Endothelial cell of umbilical vein (primary cell): ENCODE measurements at regions not wholly inside any gene's neighbourhood (a gene's known extent, or its start where the extent isn't known, plus 50 kb on each side); places are given as distances from the start of the nearest gene placed in this dataset.

ENCODE experiments used
- BruUV-seq: library from RNA; stranded (reverse); fragments of 400-500 nt; replicated peaks from 2 replicates; lab custom pipeline; 2021; lab: Mats Ljungman, UMichigan
- CTCF ChIA-PET: fragments of 300-600, 350-600 bp; sonication (Branson Sonifier 250); formaldehyde crosslinking; loops from one replicate; lab custom pipeline; 2021; ENCODE audit warnings: antibody characterized with exemption, inconsistent platforms; lab: Charles Lee
- POLR2A ChIA-PET: fragments of 300-600, 350-600 bp; sonication (Branson Sonifier 250); formaldehyde crosslinking; loops from one replicate; lab custom pipeline; 2021; ENCODE audit warnings: antibody characterized with exemption, inconsistent platforms; lab: Charles Lee
- DNase-seq: peaks from one replicate; pipeline ENCODE4 v3.0.0-alpha.2; 2011; ENCODE audit warnings: low read depth, low spot score
- FAIRE-seq: peaks from 2 replicates; lab custom pipeline; 2011; peaks lifted over from hg19 to GRCh38; lab: Jason Lieb, UNC
- H2AFZ ChIP-seq: 2 replicates; pipeline ENCODE4 v1.6.0; 2012; ENCODE audit warnings: low read depth, low read length, control low read depth, inconsistent platforms
- H3K27ac ChIP-seq: 2 replicates; pipeline ENCODE4 v1.5.1; 2011; ENCODE audit warnings: low read depth, mild to moderate bottlenecking, control low read depth, low read length, moderate library complexity; ENCODE audit not compliant: insufficient read depth
- H3K27me3 ChIP-seq, 2 experiments: 2 replicates each; pipeline versions ENCODE4 v1.6.0 to v1.6.1; 2011; ENCODE audit warnings: low read length in 2 of 2, mixed read lengths in 1 of 2; ENCODE audit not compliant: control insufficient read depth in 2 of 2, insufficient read depth in 2 of 2
- H3K36me3 ChIP-seq, 2 experiments: 2 replicates in 1 of 2; 3 replicates in 1 of 2; pipeline ENCODE4 v1.5.1; 2011; ENCODE audit warnings: low read length in 2 of 2, mild to moderate bottlenecking in 1 of 2, moderate library complexity in 1 of 2; ENCODE audit not compliant: control insufficient read depth in 2 of 2, insufficient read depth in 2 of 2; ENCODE audit errors: extremely low read depth in 1 of 2
- H3K4me1 ChIP-seq: 3 replicates; pipeline ENCODE4 v1.5.1; 2011; ENCODE audit warnings: mild to moderate bottlenecking, low read length; ENCODE audit not compliant: control insufficient read depth, insufficient read depth; ENCODE audit errors: extremely low read depth
- H3K4me2 ChIP-seq: 2 replicates; pipeline ENCODE4 v1.6.1; 2011; ENCODE audit warnings: low read length, control low read depth, mixed read lengths; ENCODE audit not compliant: insufficient read depth
- H3K4me3 ChIP-seq, 3 experiments: fragments of 200-600 bp in 1 of 3; sonication (generic), shearing (Covaris generic) in 1 of 3; replicated peaks in 1 of 3; 2 replicates each; pipeline ENCODE4 v1.5.1; 2011 to 2016; ENCODE audit warnings: control low read depth in 3 of 3, low read length in 3 of 3, mild to moderate bottlenecking in 2 of 3, inconsistent platforms in 1 of 3, low read depth in 1 of 3, moderate library complexity in 1 of 3; ENCODE audit not compliant: insufficient read depth in 1 of 3
- H3K79me2 ChIP-seq: 2 replicates; pipeline ENCODE4 v1.6.0; 2012; ENCODE audit warnings: low read length, inconsistent platforms; ENCODE audit not compliant: control insufficient read depth, insufficient read depth
- H3K9ac ChIP-seq: replicated peaks from 2 replicates; pipeline ENCODE3; 2011; ENCODE audit warnings: low read length, control low read depth; ENCODE audit not compliant: insufficient read depth; ENCODE audit errors: extremely low read depth
- H3K9me1 ChIP-seq: replicated peaks from 3 replicates; pipeline ENCODE4 v1.6.0; 2011; ENCODE audit warnings: mild to moderate bottlenecking, low read length; ENCODE audit not compliant: control insufficient read depth, insufficient read depth; ENCODE audit errors: extremely low read depth
- H3K9me3 ChIP-seq: replicated peaks from 2 replicates; pipeline ENCODE4 v1.5.1; 2012; ENCODE audit warnings: low read length, inconsistent platforms; ENCODE audit not compliant: control insufficient read depth, insufficient read depth
- H4K20me1 ChIP-seq: replicated peaks from 2 replicates; pipeline ENCODE3; 2011; ENCODE audit warnings: mild to moderate bottlenecking, low read length; ENCODE audit not compliant: control insufficient read depth, insufficient read depth; ENCODE audit errors: extremely low read depth
- CTCF ChIP-seq, 2 donors: IDR thresholded peaks; 1 replicate in 1 of 2; 2 replicates in 1 of 2; pipeline ENCODE4 v1.5.1; 2011; ENCODE audit warnings: low read length in 2 of 2, mild to moderate bottlenecking in 2 of 2, moderate library complexity in 2 of 2, control low read depth in 1 of 2, inconsistent platforms in 1 of 2, low read depth in 1 of 2; ENCODE audit not compliant: insufficient read depth in 1 of 2; ENCODE audit errors: extremely low read depth in 1 of 2
- EZH2 ChIP-seq: IDR thresholded peaks from 2 replicates; pipeline ENCODE4 v1.6.1; 2012; ENCODE audit warnings: borderline replicate concordance, low read depth, mild to moderate bottlenecking, moderate library complexity, low read length, inconsistent platforms; ENCODE audit not compliant: severe bottlenecking
- FOS ChIP-seq: IDR thresholded peaks from 2 replicates; pipeline ENCODE4 v1.6.1; 2011; ENCODE audit warnings: mild to moderate bottlenecking, low read length, moderate library complexity, borderline replicate concordance; ENCODE audit not compliant: insufficient read depth
- GATA2 ChIP-seq: IDR thresholded peaks from 2 replicates; pipeline ENCODE4 v1.7.0; 2011; ENCODE audit warnings: low read depth, mild to moderate bottlenecking, moderate library complexity, mixed read lengths, low read length; ENCODE audit not compliant: insufficient read length, insufficient read depth
- JUN ChIP-seq: IDR thresholded peaks from 2 replicates; pipeline ENCODE4 v1.6.1; 2011; ENCODE audit warnings: borderline replicate concordance, low read depth; ENCODE audit not compliant: insufficient read length, insufficient read depth
- MAX ChIP-seq: IDR thresholded peaks from 2 replicates; pipeline ENCODE4 v1.6.1; 2011; ENCODE audit not compliant: insufficient read depth, insufficient read length
- POLR2A ChIP-seq: IDR thresholded peaks from 2 replicates; pipeline ENCODE4 v1.6.1; 2012; ENCODE audit warnings: low read depth, mild to moderate bottlenecking, control low read depth, low read length
- POLR2AphosphoS5 ChIP-seq: IDR thresholded peaks from 2 replicates; pipeline ENCODE4 v1.6.1; 2012; ENCODE audit warnings: low read depth, mild to moderate bottlenecking, control low read depth, low read length, moderate library complexity; ENCODE audit not compliant: insufficient read depth
- dilution Hi-C: fragments of 300-500 bp; cut with MboI; formaldehyde crosslinking; loops from one replicate; pipeline ENCODE4 v1.15.0; 2019; ENCODE audit warnings: low sequenced_read_pairs; ENCODE audit not compliant: extremely low pct_ligation_motif_present
- intact Hi-C: fragments of 100-400 bp; cut with micrococcal nuclease; formaldehyde crosslinking; loops from one replicate; pipeline ENCODE4 v1.10.0; 2022

- Histone ChIP-seq H3K9me3 (no peaks in the 10 kb centered on the region), H4K20me1 (no peaks in the 10 kb centered on the region), H3K36me3 (no peaks in the 10 kb centered on the region), H3K9ac (no peak overlapping the region), H3K27me3 (no peaks in the 10 kb centered on the region), H3K79me2 (no peaks in the 10 kb centered on the region), H3K4me3 (no peak overlapping the region), H3K9me1 (no peaks in the 10 kb centered on the region), H3K4me2 (no peak overlapping the region), H3K27ac (no peak overlapping the region), H3K4me1 (peaks cover 6% of the 10 kb centered on the region), H2AFZ (no peak overlapping the region)
- intact Hi-C loops (loop anchor here (2.0 to 5.0 kb wide), 2 partner anchors 21 to 405 kb away; no protein-coding TSS in a partner anchor), dilution Hi-C loops (no loop called here)
- ChIA-PET CTCF (interaction anchor here (1.1 kb wide), 1 partner anchor 82 kb away, joined by 3 read pairs; no protein-coding TSS in a partner anchor), POLR2A (no interaction called here)
- no TSS peak for BruUV-seq
- no peak for TF ChIP-seq CTCF (IDR thresholded peaks at IDR 0.05; ENCODE audit: extremely low read depth in 1 of 2, insufficient read depth in 1 of 2, low read depth in 1 of 2, low read length in 2 of 2)
- TF ChIP-seq POLR2A = no peak
- no peak for TF ChIP-seq JUN
- no peak for TF ChIP-seq EZH2
- TF ChIP-seq MAX = no peak
- TF ChIP-seq POLR2AphosphoS5 = no peak
- TF ChIP-seq GATA2 = no peak
- no peak for TF ChIP-seq FOS
- no peak for FAIRE-seq
- no peak for DNase-seq
These were observed 242.5 kb downstream of the TTLL2 start for GRCh38 chr6:167567142-167568033.
